GM19240 (cell line): ENCODE measurements at regions not wholly inside any gene's neighbourhood (a gene's known extent, or its start where the extent isn't known, plus 50 kb on each side); places are given as distances from the start of the nearest gene placed in this dataset.
"Not testable (repeated sequence)": the region's sequence is repeated elsewhere in the genome, so short reads cannot be mapped to it uniquely, and the experiment has no call there.

Source experiments
- DNase-seq: peaks from one replicate; pipeline ENCODE4 v3.0.0; 2011; ENCODE audit warnings: low spot score; ENCODE audit not compliant: insufficient read length

- no peak for DNase-seq
Measured at GRCh38 chr9:72471096-72471495, 50.3 kb upstream of the TMC1 start.

GRCh38 chr9:72467766-72468738 is 53.4 kb upstream of the TMC1 start:
- DNase-seq, result no peak

- no peak for DNase-seq
Measured at GRCh38 chr9:72465593-72465984, 55.8 kb upstream of the TMC1 start.

- no peak for DNase-seq
Measured at GRCh38 chr9:72464857-72465592, 56.4 kb upstream of the TMC1 start.

GRCh38 chr9:72462340-72462739 is 59.1 kb upstream of the TMC1 start:
- DNase-seq, result no peak

- no peak for DNase-seq
Measured at GRCh38 chr9:72460342-72461312, 60.8 kb upstream of the TMC1 start.

GRCh38 chr9:72459308-72459707 is 62.1 kb upstream of the TMC1 start:
- no peak for DNase-seq

- no peak for DNase-seq
Measured at GRCh38 chr9:72458153-72458552, 63.3 kb upstream of the TMC1 start.

GRCh38 chr9:72457366-72457765 is 64.0 kb upstream of the TMC1 start:
- no peak for DNase-seq

- DNase-seq, result no peak
Measured at GRCh38 chr9:72454871-72455491, 66.4 kb upstream of the TMC1 start.

- no peak for DNase-seq
Measured at GRCh38 chr9:72453797-72454196, 67.6 kb upstream of the TMC1 start.

- not testable (repeated sequence) for DNase-seq
Measured at GRCh38 chr9:72446241-72446640, 75.2 kb upstream of the TMC1 start.

GRCh38 chr9:72445306-72445995 is 76.0 kb upstream of the TMC1 start:
- no peak for DNase-seq

- DNase-seq, result no peak
Measured at GRCh38 chr9:72444435-72444834, 77.0 kb upstream of the TMC1 start.

- peak; percentile 47 for DNase-seq
Measured at GRCh38 chr9:72443855-72444254, 77.6 kb upstream of the TMC1 start.

GRCh38 chr9:72441848-72442607 is 77.0 kb upstream of the ZFAND5 start:
- no peak for DNase-seq

- DNase-seq, result no peak
Measured at GRCh38 chr9:72440992-72441847, 76.2 kb upstream of the ZFAND5 start.

- DNase-seq, result no peak
Measured at GRCh38 chr9:72440378-72440777, 75.4 kb upstream of the ZFAND5 start.
